ENCODE measurements at regions not wholly inside any gene's neighbourhood (a gene's known extent, or its start where the extent isn't known, plus 50 kb on each side); places are given as distances from the start of the nearest gene placed in this dataset.

GRCh38 chr13:30535046-30535445 is 69.3 kb upstream of the HMGB1 start:
- TF ChIP-seq CREB1 (IDR thresholded peaks at IDR 0.05; ENCODE audit: low read depth) (no peak), EP300 (IDR thresholded peaks at IDR 0.05; ENCODE audit: borderline replicate concordance) (no peak), RAD21 (IDR thresholded peaks at IDR 0.05; ENCODE audit: low read depth) (no peak), TAF1 (IDR thresholded peaks at IDR 0.05; ENCODE audit: low read depth) (no peak), YY1 (IDR thresholded peaks at IDR 0.05; ENCODE audit: low read depth) (no peak), TCF12 (IDR thresholded peaks at IDR 0.05; ENCODE audit: low read depth) (no peak), EGR1 (IDR thresholded peaks at IDR 0.05) (no peak), CEBPB (IDR thresholded peaks at IDR 0.05) (no peak), ZBTB7A (IDR thresholded peaks at IDR 0.05; ENCODE audit: low read depth) (no peak), NFIC (IDR thresholded peaks at IDR 0.05) (no peak), USF1 (IDR thresholded peaks at IDR 0.05) (no peak), FOXM1 (IDR thresholded peaks at IDR 0.05; ENCODE audit: borderline replicate concordance, low read depth) (no peak), TEAD4 (IDR thresholded peaks at IDR 0.05) (no peak)
- TF ChIP-seq, protein P1, sequence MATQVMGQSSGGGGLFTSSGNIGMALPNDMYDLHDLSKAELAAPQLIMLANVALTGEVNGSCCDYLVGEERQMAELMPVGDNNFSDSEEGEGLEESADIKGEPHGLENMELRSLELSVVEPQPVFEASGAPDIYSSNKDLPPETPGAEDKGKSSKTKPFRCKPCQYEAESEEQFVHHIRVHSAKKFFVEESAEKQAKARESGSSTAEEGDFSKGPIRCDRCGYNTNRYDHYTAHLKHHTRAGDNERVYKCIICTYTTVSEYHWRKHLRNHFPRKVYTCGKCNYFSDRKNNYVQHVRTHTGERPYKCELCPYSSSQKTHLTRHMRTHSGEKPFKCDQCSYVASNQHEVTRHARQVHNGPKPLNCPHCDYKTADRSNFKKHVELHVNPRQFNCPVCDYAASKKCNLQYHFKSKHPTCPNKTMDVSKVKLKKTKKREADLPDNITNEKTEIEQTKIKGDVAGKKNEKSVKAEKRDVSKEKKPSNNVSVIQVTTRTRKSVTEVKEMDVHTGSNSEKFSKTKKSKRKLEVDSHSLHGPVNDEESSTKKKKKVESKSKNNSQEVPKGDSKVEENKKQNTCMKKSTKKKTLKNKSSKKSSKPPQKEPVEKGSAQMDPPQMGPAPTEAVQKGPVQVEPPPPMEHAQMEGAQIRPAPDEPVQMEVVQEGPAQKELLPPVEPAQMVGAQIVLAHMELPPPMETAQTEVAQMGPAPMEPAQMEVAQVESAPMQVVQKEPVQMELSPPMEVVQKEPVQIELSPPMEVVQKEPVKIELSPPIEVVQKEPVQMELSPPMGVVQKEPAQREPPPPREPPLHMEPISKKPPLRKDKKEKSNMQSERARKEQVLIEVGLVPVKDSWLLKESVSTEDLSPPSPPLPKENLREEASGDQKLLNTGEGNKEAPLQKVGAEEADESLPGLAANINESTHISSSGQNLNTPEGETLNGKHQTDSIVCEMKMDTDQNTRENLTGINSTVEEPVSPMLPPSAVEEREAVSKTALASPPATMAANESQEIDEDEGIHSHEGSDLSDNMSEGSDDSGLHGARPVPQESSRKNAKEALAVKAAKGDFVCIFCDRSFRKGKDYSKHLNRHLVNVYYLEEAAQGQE (IDR thresholded peaks at IDR 0.05; ENCODE audit: low read depth), result no peak
- TF ChIP-seq, protein P2, sequence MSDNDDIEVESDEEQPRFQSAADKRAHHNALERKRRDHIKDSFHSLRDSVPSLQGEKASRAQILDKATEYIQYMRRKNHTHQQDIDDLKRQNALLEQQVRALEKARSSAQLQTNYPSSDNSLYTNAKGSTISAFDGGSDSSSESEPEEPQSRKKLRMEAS (IDR thresholded peaks at IDR 0.05), result no peak

DNA sequence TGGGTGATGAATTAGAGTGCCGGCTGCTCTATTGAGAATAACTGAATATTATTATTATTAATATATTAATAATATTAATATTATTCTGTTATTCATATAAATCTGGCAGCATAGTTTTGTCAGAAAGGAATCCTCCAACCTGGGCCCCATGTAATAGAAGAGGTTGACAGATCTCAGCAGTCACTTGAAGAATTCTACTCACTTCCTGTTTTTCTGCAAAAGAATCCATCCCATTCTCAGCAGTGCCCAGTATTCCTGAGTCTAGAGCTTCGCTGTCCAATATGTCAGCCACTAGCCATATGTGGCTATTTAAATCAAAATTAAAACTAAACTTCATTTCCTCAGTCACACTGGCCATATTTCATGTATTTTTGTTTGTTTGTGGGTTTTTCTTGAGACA is 72.4 kb upstream of the USPL1 start:
- TF ChIP-seq, protein P2 (IDR thresholded peaks at IDR 0.05), result no peak
- TF ChIP-seq, protein P1 (IDR thresholded peaks at IDR 0.05; ENCODE audit: low read depth), result no peak
- TF ChIP-seq RAD21 (IDR thresholded peaks at IDR 0.05; ENCODE audit: low read depth), result no peak
- TF ChIP-seq CEBPB (IDR thresholded peaks at IDR 0.05), result no peak
- TF ChIP-seq TCF12 (IDR thresholded peaks at IDR 0.05; ENCODE audit: low read depth), result no peak
- no peak for TF ChIP-seq ZBTB7A (IDR thresholded peaks at IDR 0.05; ENCODE audit: low read depth)
- no peak for TF ChIP-seq CREB1 (IDR thresholded peaks at IDR 0.05; ENCODE audit: low read depth)
- TF ChIP-seq FOXM1 (IDR thresholded peaks at IDR 0.05; ENCODE audit: borderline replicate concordance, low read depth), result no peak
- TF ChIP-seq NFIC (IDR thresholded peaks at IDR 0.05), result no peak
- no peak for TF ChIP-seq USF1 (IDR thresholded peaks at IDR 0.05)
- no peak for TF ChIP-seq EGR1 (IDR thresholded peaks at IDR 0.05)
- TF ChIP-seq TEAD4 (IDR thresholded peaks at IDR 0.05), result no peak
- no peak for TF ChIP-seq TAF1 (IDR thresholded peaks at IDR 0.05; ENCODE audit: low read depth)
- no peak for TF ChIP-seq EP300 (IDR thresholded peaks at IDR 0.05; ENCODE audit: borderline replicate concordance)
- TF ChIP-seq YY1 (IDR thresholded peaks at IDR 0.05; ENCODE audit: low read depth), result no peak

GRCh38 chr13:30551189-30551588 is 66.5 kb upstream of the USPL1 start:
- TF ChIP-seq, protein P1 (IDR thresholded peaks at IDR 0.05; ENCODE audit: low read depth), result no peak
- peak; percentile 73 for TF ChIP-seq RAD21 (IDR thresholded peaks at IDR 0.05; ENCODE audit: low read depth)

GRCh38 chr13:30552567-30552966 is 65.2 kb upstream of the USPL1 start:
- TF ChIP-seq EP300 (IDR thresholded peaks at IDR 0.05; ENCODE audit: borderline replicate concordance) (no peak), CREB1 (IDR thresholded peaks at IDR 0.05; ENCODE audit: low read depth) (no peak), CEBPB (IDR thresholded peaks at IDR 0.05) (no peak), TEAD4 (IDR thresholded peaks at IDR 0.05) (no peak), ZBTB7A (IDR thresholded peaks at IDR 0.05; ENCODE audit: low read depth) (no peak), YY1 (IDR thresholded peaks at IDR 0.05; ENCODE audit: low read depth) (no peak), RAD21 (IDR thresholded peaks at IDR 0.05; ENCODE audit: low read depth) (no peak), EGR1 (IDR thresholded peaks at IDR 0.05) (no peak), TAF1 (IDR thresholded peaks at IDR 0.05; ENCODE audit: low read depth) (no peak), FOXM1 (IDR thresholded peaks at IDR 0.05; ENCODE audit: borderline replicate concordance, low read depth) (no peak)
- TF ChIP-seq, protein P2 (IDR thresholded peaks at IDR 0.05), result no peak

All from Ishikawa (cell line).